Dedifferentiated amniotic fluid mesenchymal stem cell (primary cell): ENCODE measurements at regions not wholly inside any gene's neighbourhood (a gene's known extent, or its start where the extent isn't known, plus 50 kb on each side); places are given as distances from the start of the nearest gene placed in this dataset.

Experiments used
- DNase-seq: peaks from one replicate; pipeline ENCODE4 v3.0.0-alpha.2; 2016; ENCODE audit errors: extremely low spot score

DNA sequence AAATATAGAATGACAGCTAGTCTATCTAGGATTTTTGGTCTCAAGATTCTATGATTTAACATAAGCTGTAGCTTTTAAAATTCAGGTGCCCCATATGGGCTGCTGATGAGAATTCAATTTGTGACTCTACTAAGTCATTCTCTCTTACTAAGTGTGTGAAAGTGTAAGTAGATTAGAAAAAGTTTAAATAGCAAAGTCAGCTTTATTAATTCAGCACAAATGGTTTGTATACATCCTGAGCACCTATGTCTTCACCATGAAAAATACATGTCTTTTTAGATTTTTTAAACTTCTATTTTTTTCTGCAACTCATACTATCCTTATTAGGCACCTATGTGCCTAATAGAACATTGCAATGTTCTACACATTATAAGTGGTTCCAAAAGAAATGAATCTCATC lies 157.1 kb downstream of the METTL4 start:
- no peak for DNase-seq

DNA sequence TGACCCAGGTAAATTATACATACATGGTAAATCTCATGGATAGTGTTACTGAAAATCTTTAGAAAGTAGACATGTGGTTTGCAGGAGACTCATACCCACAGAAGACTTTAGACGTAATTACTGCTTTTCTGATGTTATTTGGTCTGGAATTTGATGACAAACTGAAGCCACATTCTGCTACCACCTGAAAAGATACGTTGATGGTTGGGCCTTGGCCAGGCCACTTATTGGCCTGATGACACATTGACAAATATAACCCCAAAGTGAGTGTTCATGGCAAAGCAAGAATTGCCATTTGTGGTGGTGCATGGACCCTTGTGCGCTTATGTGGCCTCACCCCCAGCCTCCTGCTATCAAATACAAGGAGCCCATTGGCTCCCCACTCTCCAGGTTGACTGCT lies 155.6 kb downstream of the METTL4 start:
- no peak for DNase-seq

DNA sequence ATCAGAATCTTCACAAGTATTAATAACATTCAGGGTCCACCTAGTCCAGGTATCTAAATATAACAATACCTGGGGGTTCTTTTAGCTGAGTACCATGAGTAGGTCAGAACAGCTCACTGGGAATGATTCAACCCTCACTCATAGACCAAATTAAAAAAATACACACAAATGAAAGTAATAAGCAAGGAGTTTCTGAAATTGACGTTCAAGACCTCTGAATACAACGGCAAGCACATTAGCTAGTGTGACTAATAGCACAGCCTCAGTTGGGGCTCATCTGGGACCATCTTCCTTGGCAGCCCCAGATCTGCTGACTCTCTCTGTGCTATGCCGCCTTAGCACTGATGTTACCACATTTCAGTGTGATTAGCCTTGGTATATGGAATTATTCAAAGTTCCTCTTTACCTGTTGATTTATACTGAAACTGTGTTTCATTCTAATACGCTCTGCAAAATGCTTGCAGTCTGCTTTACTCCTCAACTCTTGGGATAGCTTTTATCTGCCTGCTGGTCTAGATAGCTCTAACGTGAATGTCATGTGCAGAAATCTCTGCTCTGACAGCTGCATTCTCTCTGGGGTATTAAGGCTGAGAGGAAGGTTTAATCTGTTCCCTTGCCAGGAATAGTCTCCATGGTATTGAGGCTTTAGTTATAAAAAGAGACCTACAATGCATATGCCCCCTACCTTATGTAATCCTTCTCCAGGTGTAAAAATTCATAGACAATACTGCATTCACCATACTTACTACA lies 153.3 kb downstream of the METTL4 start:
- no peak for DNase-seq

DNA sequence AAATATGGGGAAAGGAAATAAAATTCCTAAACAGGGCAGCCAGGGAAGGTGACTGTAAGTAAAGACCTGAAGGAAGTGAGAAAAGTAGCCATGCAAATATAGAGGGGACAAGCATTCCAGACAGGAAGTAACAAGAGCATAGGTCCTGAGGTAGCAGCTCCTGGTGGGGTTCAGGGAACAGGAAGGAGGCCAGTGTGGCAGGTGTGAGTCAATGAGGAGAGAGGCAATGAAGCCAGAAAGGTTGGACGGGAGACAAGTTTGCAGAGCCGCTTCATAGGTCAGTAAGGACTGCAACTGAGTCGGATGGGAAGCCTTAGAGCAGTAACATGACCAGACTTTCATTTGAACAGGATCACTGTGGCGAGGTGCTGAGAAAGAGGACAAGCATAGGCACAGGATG lies 150.9 kb downstream of the METTL4 start:
- DNase-seq = no peak

DNA sequence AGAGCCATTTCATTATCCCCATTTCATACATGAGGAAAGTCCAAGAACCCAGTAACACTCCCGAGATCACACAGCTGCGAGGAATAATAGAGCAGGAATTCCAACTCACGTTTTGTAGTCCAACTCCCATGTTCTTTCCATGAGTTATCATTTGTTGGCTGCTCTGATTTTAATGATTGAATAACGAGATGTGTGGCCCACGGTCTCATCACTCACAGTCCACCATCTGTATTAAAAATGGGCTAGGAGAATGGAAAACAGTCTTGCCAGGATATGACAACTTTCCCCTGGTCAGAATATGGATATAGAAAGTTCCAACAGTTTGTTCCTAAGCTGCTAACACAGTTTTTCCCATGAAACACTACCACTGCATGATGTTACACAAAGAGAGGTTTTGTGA lies 147.5 kb downstream of the METTL4 start:
- DNase-seq = no peak

DNA sequence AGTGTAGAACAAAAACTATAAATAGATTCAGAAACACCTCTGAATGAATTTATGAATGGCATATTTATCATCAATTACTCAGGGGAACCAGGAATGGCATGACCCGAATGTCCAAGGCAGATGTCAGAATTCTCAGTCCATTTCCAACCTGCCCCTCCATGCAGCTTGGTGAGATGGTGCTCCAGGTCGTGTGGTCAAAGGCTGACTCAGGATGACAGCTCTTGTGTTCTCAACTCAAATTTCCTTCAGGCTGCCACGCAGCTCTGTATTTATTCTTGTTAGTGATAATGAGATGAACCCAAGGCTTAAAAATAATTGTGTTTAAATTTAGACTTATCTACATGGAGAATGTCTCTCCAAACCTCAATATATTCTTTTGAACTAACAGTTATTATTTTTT lies 146.9 kb downstream of the METTL4 start:
- DNase-seq = no peak

DNA sequence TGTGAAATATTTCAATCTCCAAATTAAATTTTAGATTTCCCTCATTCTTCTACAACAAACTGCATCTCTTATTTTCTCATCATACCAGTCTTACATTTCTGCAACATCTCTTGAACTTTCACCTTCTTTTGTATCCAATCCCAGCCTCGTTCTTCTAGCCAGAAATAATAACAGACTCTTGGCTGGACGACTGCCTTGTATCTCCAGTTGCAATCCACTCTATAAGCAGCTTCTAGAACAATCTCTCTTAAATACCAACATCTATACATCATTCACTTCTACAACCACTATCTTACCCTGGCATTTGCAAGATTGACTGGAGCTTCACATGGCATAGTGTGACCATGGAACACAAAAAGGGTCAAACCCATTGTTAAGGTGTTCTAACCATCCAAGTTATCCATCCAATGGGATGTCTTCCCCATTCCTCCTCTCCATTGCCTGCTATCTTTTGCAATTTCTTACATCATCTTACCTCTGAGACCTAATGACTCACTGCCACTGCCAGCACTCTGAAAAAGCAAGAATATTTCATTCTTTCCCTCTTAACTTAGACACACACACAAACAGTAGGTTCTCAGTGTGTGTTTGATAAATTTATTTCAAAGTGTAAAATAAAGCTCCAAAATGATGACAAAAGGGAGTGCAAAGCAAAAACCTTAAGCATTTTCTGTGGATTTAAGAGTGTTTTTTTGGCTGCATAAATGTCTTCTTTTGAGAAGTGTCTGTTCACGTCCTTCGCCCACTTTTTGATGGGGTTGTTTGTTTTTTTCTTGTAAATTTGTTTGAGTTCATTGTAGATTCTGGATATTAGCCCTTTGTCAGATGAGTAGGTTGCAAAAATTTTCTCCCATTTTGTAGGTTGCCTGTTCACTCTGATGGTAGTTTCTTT lies 145.6 kb downstream of the METTL4 start:
- no peak for DNase-seq

DNA sequence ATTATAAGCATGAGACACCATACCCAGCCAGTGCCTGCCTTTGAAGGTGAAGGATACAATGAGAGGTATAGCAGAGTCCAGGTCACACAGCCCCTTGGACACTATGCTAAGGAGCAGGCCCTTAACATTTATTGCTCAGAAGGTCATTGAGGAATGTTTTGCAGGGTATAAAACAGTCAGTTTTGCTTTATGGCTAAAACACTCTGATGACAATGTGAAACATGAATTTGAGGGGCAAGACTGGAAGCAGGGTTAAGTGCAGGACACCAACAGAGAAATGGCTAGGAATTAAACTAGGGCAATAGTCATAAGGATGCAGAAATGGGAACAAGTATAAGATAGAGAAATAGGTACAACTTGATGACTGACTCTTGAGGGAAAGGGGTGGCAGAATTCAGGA lies 141.1 kb downstream of the METTL4 start:
- DNase-seq = no peak

DNA sequence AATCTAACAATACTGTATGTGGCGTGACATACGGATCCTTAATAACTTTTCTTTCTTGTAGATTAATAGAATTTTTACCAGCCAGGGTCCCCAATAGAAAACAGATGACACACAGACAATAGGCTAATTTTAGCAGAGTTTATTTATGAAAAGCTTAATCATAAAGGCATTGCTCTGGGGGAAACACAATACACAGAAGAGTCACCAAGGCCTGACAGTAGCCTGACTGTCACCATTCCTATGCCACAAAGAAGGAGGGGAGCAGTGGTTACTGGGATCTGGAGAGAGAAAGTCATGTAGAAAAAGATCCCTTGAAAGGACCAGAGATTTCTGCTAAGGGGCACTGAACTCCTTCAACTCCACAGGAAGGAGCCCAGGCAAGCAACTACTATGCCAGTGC lies 139.5 kb downstream of the METTL4 start:
- no peak for DNase-seq

DNA sequence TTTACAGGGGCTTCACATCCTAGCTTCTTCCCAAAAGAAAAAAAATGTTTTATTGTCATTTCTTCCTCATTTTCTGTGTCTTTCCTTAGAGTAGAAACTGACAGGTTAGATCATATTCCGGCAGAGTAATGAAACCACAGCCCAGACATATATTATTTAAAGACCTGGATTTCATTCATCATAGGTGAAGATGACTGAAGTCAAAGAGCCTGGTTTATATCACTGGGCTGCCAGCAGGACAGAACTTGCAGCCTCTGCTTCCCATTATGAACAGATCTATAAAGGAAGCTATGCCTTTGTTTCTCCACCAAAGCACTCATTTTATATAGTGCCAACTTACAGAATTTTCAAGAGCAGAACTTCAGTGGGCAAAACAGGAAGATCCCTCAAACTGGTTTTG lies 137.9 kb downstream of the METTL4 start:
- DNase-seq = no peak

DNA sequence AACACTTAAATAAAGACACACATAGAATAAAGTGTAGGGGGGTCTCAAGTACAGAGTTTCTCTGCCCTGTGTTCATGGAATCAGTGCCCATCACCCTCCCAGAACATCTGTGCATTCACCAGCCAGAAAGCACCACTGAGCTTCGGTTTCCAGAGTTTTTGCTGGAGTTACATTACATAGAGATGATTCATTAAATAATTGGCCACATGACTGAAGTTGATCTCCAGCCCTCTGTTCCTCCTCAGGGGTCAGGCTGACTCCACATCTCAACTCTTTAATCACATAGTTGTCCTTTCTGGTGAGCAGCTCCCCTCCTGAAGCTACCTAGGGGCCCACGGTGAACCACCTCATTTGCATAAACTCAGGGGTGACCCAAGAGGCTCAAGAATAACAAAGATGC lies 129.8 kb downstream of the METTL4 start:
- no peak for DNase-seq

DNA sequence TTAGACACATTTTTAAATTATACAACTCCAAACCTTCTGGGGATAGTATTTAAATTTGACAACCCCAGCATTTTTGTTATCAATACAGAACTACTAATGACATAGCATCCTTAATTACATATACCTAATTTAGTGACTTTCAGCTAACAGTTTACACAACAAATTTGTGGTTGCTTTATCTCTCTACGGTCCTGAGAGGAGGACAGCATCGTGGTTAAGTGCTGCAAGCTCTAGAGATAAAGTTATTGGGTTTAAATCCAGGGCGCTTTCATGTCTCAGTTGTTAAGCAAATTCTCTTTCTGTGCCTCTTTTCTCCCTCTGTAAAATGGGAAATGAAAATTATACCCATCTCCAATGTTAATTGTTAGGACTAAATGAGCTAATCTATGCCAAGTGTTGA lies 129.3 kb downstream of the METTL4 start:
- no peak for DNase-seq

DNA sequence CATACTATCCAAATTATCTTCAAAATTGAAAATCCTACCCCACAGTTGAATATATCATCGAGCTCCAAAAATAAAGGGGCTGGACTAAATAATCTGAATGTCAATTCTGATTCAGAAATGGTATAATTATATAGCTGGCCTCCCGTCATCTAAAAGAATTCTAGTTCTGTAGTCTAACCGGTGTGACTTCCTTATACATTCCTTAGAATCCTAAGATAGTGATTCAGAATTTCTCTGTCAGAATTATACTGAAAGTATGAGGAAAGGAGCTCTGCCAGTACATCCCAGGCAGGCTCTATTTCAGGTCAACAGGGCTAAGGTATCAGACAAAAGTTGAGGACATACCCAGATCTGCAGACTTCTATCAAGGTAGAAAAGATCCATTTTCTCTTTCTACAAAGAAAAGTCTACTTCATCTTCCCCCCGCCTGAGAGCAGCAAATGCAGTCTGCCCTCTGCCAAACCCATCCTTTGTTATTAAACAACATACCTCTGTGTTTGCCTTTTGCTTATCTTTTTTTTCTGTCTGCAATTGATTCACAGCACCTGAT lies 128.5 kb downstream of the METTL4 start:
- DNase-seq = peak; percentile 37

DNA sequence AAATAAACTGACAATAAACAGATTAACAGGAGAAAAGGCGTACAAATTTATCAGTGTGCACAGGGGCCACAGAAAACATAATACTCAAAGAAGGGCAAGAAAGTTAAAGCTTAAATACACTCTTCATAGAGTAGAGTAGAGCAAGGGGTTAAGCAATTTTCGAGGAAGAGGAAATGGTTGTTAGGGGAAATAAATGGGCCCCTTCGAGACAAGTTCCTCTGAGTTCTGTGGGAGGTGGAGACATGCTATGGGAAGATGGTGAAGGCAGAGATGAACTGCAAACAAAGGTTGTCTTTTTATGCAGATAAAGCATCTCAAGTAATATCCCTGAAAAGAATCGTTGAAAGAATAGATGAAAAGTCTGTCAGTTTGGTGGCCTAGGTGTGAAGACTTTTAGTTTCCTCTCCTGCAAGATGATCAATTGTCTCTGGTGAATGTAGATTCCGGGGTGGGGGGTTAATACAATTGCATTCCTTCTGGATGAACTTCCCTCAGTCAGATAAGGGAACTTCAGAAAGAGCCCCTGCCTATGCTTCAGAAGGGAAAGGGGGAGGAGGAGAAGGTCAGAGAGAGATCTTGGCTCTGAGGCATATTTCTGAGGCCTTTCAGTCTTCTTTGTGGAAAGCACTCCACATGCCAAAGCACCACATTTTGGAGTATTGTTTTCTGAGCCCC lies 127.0 kb downstream of the METTL4 start:
- DNase-seq = no peak

DNA sequence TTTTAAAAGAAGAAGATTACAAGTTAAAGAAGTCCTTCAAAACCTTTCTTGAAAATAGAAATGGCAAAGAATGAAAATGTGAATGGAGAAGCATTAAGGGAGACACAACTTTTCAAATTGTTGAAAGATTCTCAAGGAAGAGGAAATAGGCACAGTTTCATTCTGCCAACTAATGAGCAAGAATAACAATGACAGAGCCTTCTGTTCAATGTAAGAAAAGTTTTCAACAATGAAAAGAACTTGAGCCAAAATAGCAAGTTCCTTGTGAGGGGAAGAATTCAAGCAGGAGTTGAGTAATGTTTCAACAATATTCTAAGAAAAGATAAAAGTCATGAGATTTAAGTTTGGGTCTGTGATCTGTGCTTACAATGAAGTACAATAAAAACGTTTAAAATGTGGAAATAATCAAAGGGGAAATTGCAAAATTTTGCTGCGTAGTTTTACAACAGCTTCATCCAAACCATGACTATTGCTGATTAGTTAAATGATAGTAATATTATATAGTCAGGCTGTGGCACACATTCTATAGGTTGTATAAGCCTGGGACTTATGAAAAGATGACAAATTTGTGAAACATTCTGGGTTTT lies 122.6 kb downstream of the METTL4 start:
- DNase-seq = no peak

DNA sequence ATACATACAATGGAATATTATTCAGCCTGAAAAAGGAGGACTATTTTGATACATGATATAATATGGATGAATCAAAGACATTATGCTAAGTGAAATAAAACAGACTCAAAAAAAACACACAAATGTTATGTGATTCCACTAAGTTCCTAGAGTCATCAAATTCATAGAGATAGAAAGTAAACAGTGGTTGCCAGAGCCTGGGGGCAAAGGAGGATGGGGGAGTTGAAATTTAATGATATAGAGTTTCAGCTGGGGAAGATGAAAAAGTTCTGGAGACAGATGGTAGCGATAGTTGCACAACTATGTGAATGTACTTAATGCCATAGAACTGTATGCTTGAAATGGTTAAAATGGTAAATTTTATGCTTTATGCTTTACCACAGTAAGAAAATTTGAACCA lies 119.7 kb downstream of the METTL4 start:
- no peak for DNase-seq

DNA sequence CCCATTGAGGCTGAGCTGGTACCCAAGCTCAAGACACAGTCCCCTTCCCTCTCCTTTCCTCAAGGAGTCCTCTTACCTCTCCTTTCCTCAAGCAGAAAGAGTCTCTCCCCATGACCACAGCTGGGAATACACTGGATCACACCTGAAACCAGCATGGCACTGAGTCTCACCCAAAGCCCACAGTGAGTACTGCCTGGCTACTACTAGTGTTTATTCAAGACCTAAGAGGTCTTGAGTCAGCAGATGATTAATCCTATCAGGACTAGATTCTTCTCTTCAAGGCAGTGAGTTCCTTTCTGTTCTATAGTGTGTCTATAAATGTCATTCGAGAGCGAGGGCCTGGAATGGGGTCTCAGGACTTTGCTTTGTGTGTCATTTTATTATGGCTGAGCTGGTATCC lies 111.4 kb downstream of the METTL4 start:
- DNase-seq = no peak

DNA sequence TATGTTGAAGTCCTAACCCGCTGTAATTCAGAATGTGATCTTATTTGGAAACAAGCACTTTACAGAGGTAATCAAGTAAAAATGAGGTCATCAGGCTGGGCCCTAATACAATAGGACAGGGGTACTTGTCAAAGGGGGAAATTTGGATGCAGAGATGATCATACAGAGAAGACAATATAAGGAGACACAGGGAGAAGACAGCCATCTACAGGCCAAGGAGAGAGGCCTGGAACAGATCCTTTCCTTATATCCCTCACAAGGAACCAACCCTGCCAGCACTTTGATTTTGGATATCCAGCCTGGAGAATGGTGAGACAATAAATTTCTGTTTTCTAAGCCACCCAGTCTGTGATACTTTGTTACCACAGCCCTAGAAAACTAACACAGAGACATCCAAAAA lies 104.3 kb downstream of the METTL4 start:
- DNase-seq = no peak

DNA sequence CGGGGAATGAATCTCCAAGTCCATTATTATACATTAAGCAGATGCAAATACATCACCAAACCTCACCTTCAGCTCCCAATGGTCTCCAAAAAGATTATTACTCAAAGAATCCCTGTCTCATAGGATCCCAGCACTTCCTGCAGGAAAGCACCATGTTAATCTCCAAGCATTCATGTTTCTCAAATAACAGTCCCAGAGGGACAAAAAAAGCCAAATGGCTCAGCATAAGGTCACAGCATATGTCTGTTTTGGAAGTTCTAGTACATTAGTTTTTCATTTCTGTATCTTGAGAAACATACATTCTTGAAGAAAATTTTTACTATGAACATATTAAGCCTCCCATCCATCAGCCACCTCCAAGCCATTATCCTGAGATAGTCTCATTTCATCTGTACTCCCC lies 103.3 kb downstream of the METTL4 start:
- DNase-seq = no peak

DNA sequence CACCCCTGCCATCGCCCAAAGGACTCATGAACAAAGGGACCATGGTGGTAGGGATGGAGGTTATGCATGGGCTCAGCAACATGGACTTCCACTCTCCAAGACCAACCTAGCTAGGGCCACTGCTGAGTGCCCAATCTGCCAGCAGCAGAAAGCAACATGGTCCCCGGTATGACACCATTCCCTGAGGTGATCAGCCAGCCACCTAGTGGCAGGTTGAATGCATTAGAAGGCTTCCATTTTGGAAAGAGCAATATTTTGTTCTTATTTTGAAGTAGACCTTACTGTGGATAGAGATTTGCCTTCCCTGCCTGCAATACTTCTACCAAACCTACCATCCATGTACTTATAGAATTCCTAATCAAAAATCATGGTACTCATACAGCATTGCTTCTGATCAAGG lies 99.8 kb downstream of the METTL4 start:
- DNase-seq = no peak

DNA sequence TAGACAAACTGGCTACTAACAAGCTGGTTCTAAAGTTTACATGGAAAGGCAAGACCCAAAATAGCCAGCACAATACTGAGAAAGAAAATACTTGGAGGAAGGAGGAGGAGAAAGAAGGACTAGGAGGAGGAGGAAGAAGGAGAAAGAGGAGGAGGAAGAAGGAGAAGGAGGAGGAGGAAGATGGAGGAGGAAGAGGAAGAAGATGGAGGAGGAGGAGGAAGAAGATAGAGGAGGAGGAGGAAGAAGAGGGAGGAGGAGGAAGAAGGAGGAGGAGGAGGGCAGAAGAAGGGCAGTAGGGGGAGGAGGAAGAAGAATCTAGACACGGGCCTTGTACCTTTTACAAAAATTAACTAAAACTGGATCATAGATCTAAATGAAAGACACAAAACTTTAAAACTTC lies 92.6 kb downstream of the METTL4 start:
- no peak for DNase-seq

DNA sequence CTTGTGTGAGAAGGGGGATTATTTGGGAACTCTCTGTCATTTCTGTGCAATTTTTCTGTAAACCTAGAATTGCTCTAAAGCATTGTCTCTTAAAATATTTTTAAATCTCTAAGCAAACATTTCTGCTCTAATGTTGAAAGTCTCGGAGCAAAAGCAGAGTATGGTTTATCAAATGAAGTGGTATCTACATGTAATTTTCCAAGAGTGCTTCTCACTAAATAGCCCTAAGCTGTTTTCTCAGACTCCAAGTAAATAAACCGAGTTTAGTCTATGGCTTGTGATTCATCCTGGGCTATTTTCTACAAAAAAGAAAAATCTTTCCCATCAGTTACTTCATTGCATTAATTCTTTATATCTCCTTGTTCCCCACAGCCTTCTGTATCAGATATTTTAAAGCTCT lies 90.8 kb downstream of the METTL4 start:
- DNase-seq = peak; percentile 69
